SK-N-MC (cell line): ENCODE measurements at regions not wholly inside any gene's neighbourhood (a gene's known extent, or its start where the extent isn't known, plus 50 kb on each side); places are given as distances from the start of the nearest gene placed in this dataset.

Experiments
- EZH2 ChIP-seq: fragments of 200-600 bp; sonication (generic); IDR thresholded peaks from one replicate; pipeline ENCODE4 v1.6.1; 2017; ENCODE audit warnings: antibody characterized with exemption
- FOXP2 ChIP-seq: optimal IDR thresholded peaks from 2 replicates; pipeline ENCODE3; 2011; ENCODE audit warnings: mild to moderate bottlenecking, moderate library complexity; ENCODE audit not compliant: insufficient read depth; ENCODE audit errors: extremely low read length, control extremely low read depth
- POLR2AphosphoS5 ChIP-seq: IDR thresholded peaks from 2 replicates; pipeline ENCODE4 v1.6.1; 2012; ENCODE audit warnings: mild to moderate bottlenecking, low read depth, low read length, borderline replicate concordance

DNA sequence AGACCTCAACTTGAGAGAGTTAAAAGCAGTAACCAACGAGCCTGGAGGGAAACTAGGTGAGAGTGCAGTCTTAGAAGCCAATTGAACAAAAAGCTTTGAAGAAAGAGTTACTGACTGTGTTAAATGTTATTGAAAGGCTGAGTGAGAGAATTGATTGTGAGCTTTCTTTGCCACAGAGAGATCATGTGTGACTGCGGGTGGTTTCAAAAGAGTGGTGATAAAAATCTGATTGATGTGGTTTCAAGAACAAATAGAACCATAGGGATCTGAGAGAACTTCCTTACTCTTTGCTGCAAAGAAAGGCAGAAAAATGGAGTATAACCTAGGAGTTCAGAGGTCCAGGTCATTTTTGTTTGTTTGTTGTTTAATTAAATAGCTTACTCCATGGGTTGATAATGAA, 759.9 kb upstream of the ALCAM start:
- TF ChIP-seq EZH2 (no peak), POLR2AphosphoS5 (no peak), FOXP2 (no peak)
